ENCODE measurements at regions not wholly inside any gene's neighbourhood (a gene's known extent, or its start where the extent isn't known, plus 50 kb on each side); places are given as distances from the start of the nearest gene placed in this dataset.

DNA sequence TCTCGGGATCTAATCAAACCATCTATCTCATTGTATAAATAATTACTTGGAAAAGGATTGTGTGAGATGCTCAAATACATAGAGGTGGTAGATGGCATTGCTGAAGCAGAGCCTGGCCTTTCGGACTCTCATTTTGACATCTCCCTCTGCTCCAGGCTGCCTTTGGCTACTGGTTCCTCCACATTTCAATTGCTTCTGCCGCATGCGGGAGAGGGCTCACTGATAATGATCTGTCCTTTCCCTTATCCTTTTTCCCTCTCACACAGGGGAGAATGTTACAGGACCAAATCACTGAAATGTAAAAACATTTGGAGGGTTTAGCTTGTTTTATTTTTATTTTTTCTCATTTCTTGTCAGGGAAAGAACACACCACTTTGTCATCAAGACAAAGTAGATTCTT is 380.6 kb upstream of the UBE2E3 start:
- no peak for TF ChIP-seq CTCF (IDR thresholded peaks at IDR 0.05 in 8 of 11, conservative IDR thresholded peaks at IDR 0.05 in 3 of 11)
- no peak for TF ChIP-seq POLR2AphosphoS5 (IDR thresholded peaks at IDR 0.05)

Measured in spleen (tissue), 7 donors.